ENCODE measurements at regions not wholly inside any gene's neighbourhood (a gene's known extent, or its start where the extent isn't known, plus 50 kb on each side); places are given as distances from the start of the nearest gene placed in this dataset.

DNA sequence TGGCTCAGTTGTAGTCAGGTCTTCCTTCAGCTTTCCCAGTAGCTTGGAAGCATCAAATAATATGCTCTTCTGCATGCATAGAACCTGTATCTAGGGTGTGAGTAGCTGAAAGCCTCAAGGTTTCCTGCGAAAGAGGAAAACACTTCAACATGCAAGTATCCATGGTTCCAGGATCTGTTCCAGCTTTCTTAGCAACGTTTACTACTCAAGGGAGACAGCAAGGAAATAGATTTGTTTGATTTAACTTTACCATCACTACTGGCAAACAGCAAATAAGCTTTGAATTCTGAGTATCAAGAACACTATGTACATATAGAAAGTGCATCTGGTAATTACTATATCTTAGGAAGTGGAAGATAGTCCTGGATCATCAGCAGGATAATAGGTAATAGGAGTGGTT lies 341.0 kb downstream of the PRR16 start:
- ATAC-seq (ENCODE audit: low read depth) = no peak
- CTCF ChIA-PET = no interaction called here
- in situ Hi-C loops (cut with MboI; ENCODE audit: low sequenced_read_pairs) = loop anchor here (10.0 kb wide), 1 partner anchor 340 kb away; the partner anchor contains the start of gene PRR16

More for the DNA sequence above, 341.0 kb downstream of the PRR16 start:
- Histone ChIP-seq H3K18ac (ENCODE audit: low read depth, low read length) (no peak overlapping the region), H3K9ac (ENCODE audit: low read depth, low read length) (no peak overlapping the region), H3K9me3 (ENCODE audit: control insufficient read depth, insufficient read depth, low read length) (no peaks in the 10 kb centered on the region), H2BK20ac (ENCODE audit: low read depth, low read length) (no peak overlapping the region), H3K79me1 (ENCODE audit: low read depth in 1 of 2, low read length in 2 of 2) (no peaks in the 10 kb centered on the region), H4K5ac (ENCODE audit: low read depth, low read length) (no peak overlapping the region), H4K8ac (ENCODE audit: low read depth in 2 of 2, low read length in 2 of 2) (no peak overlapping the region), H3K27me3 (ENCODE audit: control insufficient read depth, insufficient read depth, low read length) (no peaks in the 10 kb centered on the region), H2BK15ac (ENCODE audit: low read depth, low read length) (no peak overlapping the region), H3K56ac (ENCODE audit: extremely low read depth, insufficient read depth, low read length) (no peak overlapping the region), H3K23ac (ENCODE audit: low read depth, low read length) (no peak overlapping the region), H3K27ac (ENCODE audit: insufficient read depth, low read length) (no peak overlapping the region), H3K4me2 (ENCODE audit: low read depth, low read length) (no peak overlapping the region), H2AK5ac (ENCODE audit: low read depth, low read length) (no peak overlapping the region), H4K91ac (ENCODE audit: insufficient read depth, low read depth, low read length) (peak overlapping the region; percentile 20; the same call in 1 of the 2 replicates), H3K36me3 (ENCODE audit: control insufficient read depth, insufficient read depth, low read length) (no peaks in the 10 kb centered on the region), H4K20me1 (ENCODE audit: insufficient read depth, low read length) (no peaks in the 10 kb centered on the region), H3K4me3 (ENCODE audit: insufficient read depth, low read depth, low read length) (no peak overlapping the region), H2AK9ac (replicated peaks; ENCODE audit: low read depth, low read length, poor library complexity) (no peak overlapping the region), H3K4me1 (ENCODE audit: control insufficient read depth, insufficient read depth, low read length) (peaks cover 4% of the 10 kb centered on the region; the same call in 1 of the 2 replicates), H2BK120ac (ENCODE audit: low read depth, low read length) (peak overlapping the region; percentile 22; the same call in 1 of the 2 replicates), H2AFZ (replicated peaks; ENCODE audit: low read length, poor library complexity) (no peak overlapping the region), H2BK5ac (ENCODE audit: low read depth, low read length, poor library complexity, severe bottlenecking) (no peak overlapping the region), H3K9me1 (ENCODE audit: insufficient read depth, low read length) (no peaks in the 10 kb centered on the region; the same call in 1 of the 2 replicates), H3K4ac (ENCODE audit: low read depth, low read length) (0 out of 2 replicates have a peak overlapping the region, but pooled peaks have one; percentile 56), H3K14ac (replicated peaks; ENCODE audit: low read depth, low read length) (no peak overlapping the region)
- POLR2A ChIA-PET (ENCODE audit: unreplicated experiment) = no interaction called here
- no peak for DNase-seq
- intact Hi-C loops (cut with micrococcal nuclease) (loop anchor here (5.0 to 10.0 kb wide), 4 partner anchors 120 to 1333 kb away; no protein-coding TSS in a partner anchor), dilution Hi-C loops (cut with HindIII; ENCODE audit: low sequenced_read_pairs, unreplicated experiment) (no loop called here)
- WGBS, 2 experiments (ENCODE audit: extremely low coverage in 2 of 2, insufficient read length in 1 of 2) = no CpG with 5 or more reads among the region's 2 CpGs
- no TSS peak for BruUV-seq (replicated peaks)
- no peak for TF ChIP-seq MAZ (IDR thresholded peaks at IDR 0.05; ENCODE audit: borderline replicate concordance, low read depth, low read length)
- TF ChIP-seq MXI1 (IDR thresholded peaks at IDR 0.05; ENCODE audit: borderline replicate concordance, low read depth, low read length) = no peak
- TF ChIP-seq CEBPB (IDR thresholded peaks at IDR 0.05; ENCODE audit: low read depth, low read length) = no peak
- no peak for TF ChIP-seq SMC3 (IDR thresholded peaks at IDR 0.05; ENCODE audit: low read depth, low read length)
- TF ChIP-seq, protein P1, sequence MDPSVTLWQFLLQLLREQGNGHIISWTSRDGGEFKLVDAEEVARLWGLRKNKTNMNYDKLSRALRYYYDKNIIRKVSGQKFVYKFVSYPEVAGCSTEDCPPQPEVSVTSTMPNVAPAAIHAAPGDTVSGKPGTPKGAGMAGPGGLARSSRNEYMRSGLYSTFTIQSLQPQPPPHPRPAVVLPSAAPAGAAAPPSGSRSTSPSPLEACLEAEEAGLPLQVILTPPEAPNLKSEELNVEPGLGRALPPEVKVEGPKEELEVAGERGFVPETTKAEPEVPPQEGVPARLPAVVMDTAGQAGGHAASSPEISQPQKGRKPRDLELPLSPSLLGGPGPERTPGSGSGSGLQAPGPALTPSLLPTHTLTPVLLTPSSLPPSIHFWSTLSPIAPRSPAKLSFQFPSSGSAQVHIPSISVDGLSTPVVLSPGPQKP (IDR thresholded peaks at IDR 0.05; ENCODE audit: borderline replicate concordance, low read depth, low read length) = no peak
- no peak for TF ChIP-seq BHLHE40 (IDR thresholded peaks at IDR 0.05; ENCODE audit: low read depth, low read length)
- TF ChIP-seq, protein P2, sequence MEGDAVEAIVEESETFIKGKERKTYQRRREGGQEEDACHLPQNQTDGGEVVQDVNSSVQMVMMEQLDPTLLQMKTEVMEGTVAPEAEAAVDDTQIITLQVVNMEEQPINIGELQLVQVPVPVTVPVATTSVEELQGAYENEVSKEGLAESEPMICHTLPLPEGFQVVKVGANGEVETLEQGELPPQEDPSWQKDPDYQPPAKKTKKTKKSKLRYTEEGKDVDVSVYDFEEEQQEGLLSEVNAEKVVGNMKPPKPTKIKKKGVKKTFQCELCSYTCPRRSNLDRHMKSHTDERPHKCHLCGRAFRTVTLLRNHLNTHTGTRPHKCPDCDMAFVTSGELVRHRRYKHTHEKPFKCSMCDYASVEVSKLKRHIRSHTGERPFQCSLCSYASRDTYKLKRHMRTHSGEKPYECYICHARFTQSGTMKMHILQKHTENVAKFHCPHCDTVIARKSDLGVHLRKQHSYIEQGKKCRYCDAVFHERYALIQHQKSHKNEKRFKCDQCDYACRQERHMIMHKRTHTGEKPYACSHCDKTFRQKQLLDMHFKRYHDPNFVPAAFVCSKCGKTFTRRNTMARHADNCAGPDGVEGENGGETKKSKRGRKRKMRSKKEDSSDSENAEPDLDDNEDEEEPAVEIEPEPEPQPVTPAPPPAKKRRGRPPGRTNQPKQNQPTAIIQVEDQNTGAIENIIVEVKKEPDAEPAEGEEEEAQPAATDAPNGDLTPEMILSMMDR (conservative IDR thresholded peaks at IDR 0.05; ENCODE audit: low read depth, low read length) = no peak
- no peak for TF ChIP-seq RFX5 (IDR thresholded peaks at IDR 0.05; ENCODE audit: low read depth, low read length)
- no peak for TF ChIP-seq NFE2L2 (IDR thresholded peaks at IDR 0.05; ENCODE audit: low read depth, low read length)

Data from IMR-90 (cell line).